Ovary (tissue), 3 donors: ENCODE measurements at regions not wholly inside any gene's neighbourhood (a gene's known extent, or its start where the extent isn't known, plus 50 kb on each side); places are given as distances from the start of the nearest gene placed in this dataset.

Experiments used
- CTCF ChIP-seq, 3 donors: fragments of 450-650 bp in 2 of 3; fragments of 200-600 bp in 1 of 3; IDR thresholded peaks; one replicate each; pipeline versions ENCODE4 v1.5.1 to v1.8.0; 2016 to 2022; ENCODE audit warnings: antibody characterized with exemption in 3 of 3, mild to moderate bottlenecking in 1 of 3
- EP300 ChIP-seq: sonication (generic); formaldehyde crosslinking; IDR thresholded peaks from one replicate; pipeline ENCODE4 v1.6.1; 2017; ENCODE audit warnings: antibody characterized with exemption
- POLR2A ChIP-seq: fragments of 450-650 bp; IDR thresholded peaks from one replicate; pipeline ENCODE4 v1.6.1; 2017; ENCODE audit warnings: antibody characterized with exemption, mild to moderate bottlenecking, moderate library complexity
- donor health status: DM: no; HTN: no; CAD: no.

- TF ChIP-seq CTCF (IDR thresholded peaks at IDR 0.05) (no peak), POLR2A (no peak), EP300 (no peak)
Observed at GRCh38 chr20:37596168-37596567, 68.5 kb upstream of the BLCAP start.
